Neuronal stem cell (in vitro differentiated cells): ENCODE measurements at regions not wholly inside any gene's neighbourhood (a gene's known extent, or its start where the extent isn't known, plus 50 kb on each side); places are given as distances from the start of the nearest gene placed in this dataset.

Experiments used
- DNase-seq: peaks from one replicate; pipeline ENCODE4 v3.0.0-alpha.2; 2013; ENCODE audit warnings: low spot score
- H2AFZ ChIP-seq: one replicate; pipeline ENCODE4 v1.6.1; 2013; ENCODE audit warnings: mild to moderate bottlenecking, low read length, inconsistent platforms
- H2AK5ac ChIP-seq: 2 replicates; pipeline ENCODE4 v1.6.1; 2013; ENCODE audit warnings: low read depth, mild to moderate bottlenecking, inconsistent platforms, low read length, moderate library complexity, mixed read lengths
- H2BK120ac ChIP-seq: 2 replicates; pipeline ENCODE4 v1.6.1; 2013; ENCODE audit warnings: low read depth, mild to moderate bottlenecking, inconsistent platforms, low read length, moderate library complexity, mixed read lengths
- H2BK12ac ChIP-seq: one replicate; pipeline ENCODE4 v1.6.1; 2013; ENCODE audit warnings: low read length, inconsistent platforms
- H2BK15ac ChIP-seq: 2 replicates; pipeline ENCODE4 v1.6.1; 2013; ENCODE audit warnings: mild to moderate bottlenecking, low read length, inconsistent platforms, mixed read lengths
- H2BK5ac ChIP-seq: one replicate; pipeline ENCODE4 v1.6.1; 2013; ENCODE audit warnings: inconsistent platforms, mild to moderate bottlenecking, low read length, moderate library complexity
- H3K14ac ChIP-seq: one replicate; pipeline ENCODE4 v1.6.1; 2013; ENCODE audit warnings: low read length, inconsistent platforms
- H3K18ac ChIP-seq: 2 replicates; pipeline ENCODE4 v1.6.1; 2013; ENCODE audit warnings: low read length, inconsistent platforms
- H3K23ac ChIP-seq: 2 replicates; pipeline ENCODE4 v1.6.1; 2013; ENCODE audit warnings: low read depth, mild to moderate bottlenecking, mixed read lengths, low read length, inconsistent platforms; ENCODE audit not compliant: poor library complexity
- H3K27ac ChIP-seq: replicated peaks from 3 replicates; pipeline ENCODE4 v1.5.1; 2013; ENCODE audit warnings: low read length, inconsistent platforms
- H3K27me3 ChIP-seq, 3 experiments: 2 replicates each; pipeline ENCODE4 v1.6.1; 2013; ENCODE audit warnings: low read length in 3 of 3, mild to moderate bottlenecking in 2 of 3, inconsistent platforms in 1 of 3, low read depth in 1 of 3, mixed read lengths in 1 of 3, moderate library complexity in 1 of 3; ENCODE audit not compliant: control insufficient read depth in 3 of 3, insufficient read depth in 3 of 3
- H3K36me3 ChIP-seq, 2 donors: replicated peaks in 1 of 2; 2 replicates each; pipeline ENCODE4 v1.6.1; 2013; ENCODE audit warnings: low read length in 2 of 2; ENCODE audit not compliant: control insufficient read depth in 2 of 2, insufficient read depth in 2 of 2
- H3K4ac ChIP-seq: 2 replicates; pipeline ENCODE4 v1.6.1; 2013; ENCODE audit warnings: inconsistent platforms, mild to moderate bottlenecking, low read length, moderate library complexity
- H3K4me1 ChIP-seq, 2 donors: 1 replicate in 1 of 2; 2 replicates in 1 of 2; pipeline ENCODE4 v1.6.1; 2013; ENCODE audit warnings: low read length in 2 of 2, low read depth in 1 of 2; ENCODE audit not compliant: control insufficient read depth in 2 of 2, insufficient read depth in 1 of 2
- H3K4me2 ChIP-seq: one replicate; pipeline ENCODE4 v1.6.1; 2013; ENCODE audit warnings: mild to moderate bottlenecking, low read length, inconsistent platforms; ENCODE audit not compliant: insufficient read depth, poor library complexity, severe bottlenecking
- H3K4me3 ChIP-seq, 2 donors: 2 replicates each; pipeline ENCODE4 v1.5.1; 2013; ENCODE audit warnings: low read length in 2 of 2, mild to moderate bottlenecking in 2 of 2, inconsistent platforms in 1 of 2, moderate library complexity in 1 of 2
- H3K79me1 ChIP-seq: one replicate; pipeline ENCODE4 v1.6.1; 2013; ENCODE audit warnings: low read depth, mild to moderate bottlenecking, inconsistent platforms, low read length, moderate library complexity
- H3K9ac ChIP-seq: one replicate; pipeline ENCODE4 v1.6.1; 2013; ENCODE audit warnings: mild to moderate bottlenecking, low read depth, low read length, inconsistent platforms; ENCODE audit not compliant: poor library complexity
- H3K9me3 ChIP-seq, 2 donors: replicated peaks in 1 of 2; 2 replicates each; pipeline versions ENCODE3 to v1.6.1; 2013; ENCODE audit warnings: low read length in 2 of 2, mild to moderate bottlenecking in 2 of 2, inconsistent platforms in 1 of 2, low read depth in 1 of 2, mixed read lengths in 1 of 2, moderate library complexity in 1 of 2; ENCODE audit not compliant: control insufficient read depth in 2 of 2, insufficient read depth in 1 of 2
- H4K8ac ChIP-seq: one replicate; pipeline ENCODE4 v1.6.1; 2013; ENCODE audit warnings: low read depth, mild to moderate bottlenecking, inconsistent platforms, low read length, moderate library complexity
- H4K91ac ChIP-seq: one replicate; pipeline ENCODE4 v1.6.1; 2013; ENCODE audit warnings: low read length, low read depth, mild to moderate bottlenecking, inconsistent platforms; ENCODE audit not compliant: poor library complexity
- WGBS, 2 donors: extraction: QIAGEN DNeasy Blood & Tissue Kit; methylation state at CpG; one replicate each; pipeline ENCODE4 v1.1.7; 2013; ENCODE audit warnings: missing lambda C conversion rate in 2 of 2, mixed read lengths in 1 of 2; ENCODE audit not compliant: insufficient read length in 2 of 2, insufficient replicate concordance in 1 of 2; ENCODE audit errors: extremely low coverage in 2 of 2; 5-methylcytosine and 5-hydroxymethylcytosine counted together

DNA sequence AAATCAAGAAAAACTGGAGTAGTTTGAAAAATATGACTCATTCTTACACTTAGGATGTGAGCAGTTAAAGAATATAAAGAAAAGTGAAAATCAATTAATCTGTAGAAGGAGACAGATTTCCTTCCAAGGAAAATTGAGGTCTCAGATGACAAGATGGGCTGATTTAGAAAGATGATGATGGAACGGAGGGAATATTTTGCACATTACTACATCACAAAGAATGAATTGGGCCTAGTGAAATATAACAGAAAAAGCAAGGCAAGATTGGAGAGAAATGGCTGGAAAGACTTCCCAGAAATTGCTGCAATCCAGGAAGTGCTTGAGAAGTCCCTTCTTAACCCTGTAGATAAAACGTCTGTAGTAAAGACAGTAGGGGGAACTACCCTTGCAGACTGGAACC, 169.1 kb upstream of the SYT6 start:
- Histone ChIP-seq H4K91ac (no peak overlapping the region), H3K79me1 (peaks cover 2% of the 10 kb centered on the region), H3K9me3 (peaks cover 0 to 2% of the 10 kb centered on the region in 2 donors), H2BK12ac (no peak overlapping the region), H2BK15ac (no peak overlapping the region), H2AK5ac (no peak overlapping the region), H4K8ac (no peak overlapping the region), H3K36me3 (peaks cover 0 to 3% of the 10 kb centered on the region in 2 donors), H3K4ac (no peak overlapping the region), H2BK120ac (no peak overlapping the region), H2AFZ (no peak overlapping the region), H2BK5ac (no peak overlapping the region), H3K23ac (no peak overlapping the region), H3K4me2 (no peak overlapping the region), H3K27me3 (no peaks in the 10 kb centered on the region), H3K27ac (no peak overlapping the region), H3K9ac (no peak overlapping the region), H3K14ac (no peak overlapping the region), H3K4me1 (no peaks in the 10 kb centered on the region), H3K4me3 (no peak overlapping the region), H3K18ac (no peak overlapping the region)
- DNase-seq = no peak
- WGBS, 2 donors = no CpG with 5 or more reads among the region's 2 CpGs

DNA sequence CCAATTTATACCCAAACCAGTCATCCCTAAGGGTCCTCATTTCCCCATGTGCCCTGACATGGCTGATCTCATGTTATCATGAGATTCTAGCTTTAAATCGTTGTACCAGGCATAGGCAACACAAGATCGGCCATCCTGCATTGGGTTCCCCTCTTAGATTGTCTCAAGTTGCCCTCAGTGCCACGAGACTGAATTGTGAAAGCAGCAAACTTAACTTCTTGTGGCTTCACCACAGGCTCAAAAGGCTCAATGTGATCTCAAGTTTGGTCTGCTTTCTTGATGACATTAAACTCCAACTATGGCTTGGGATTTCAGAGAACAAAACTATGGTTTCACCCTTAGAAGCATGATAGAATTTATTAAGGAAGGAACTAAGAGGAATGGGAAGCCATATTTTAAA, 168.5 kb upstream of the SYT6 start:
- H2BK15ac ChIP-seq = no peak overlapping the region
- no peak overlapping the region for H4K91ac ChIP-seq
- H4K8ac ChIP-seq = peak overlapping the region; percentile 72
- no peak overlapping the region for H3K18ac ChIP-seq
- H3K23ac ChIP-seq = no peak overlapping the region
- H3K4me2 ChIP-seq = no peak overlapping the region
- H3K27ac ChIP-seq = no peak overlapping the region
- H3K27me3 ChIP-seq = no peaks in the 10 kb centered on the region
- H3K36me3 ChIP-seq = peaks cover 0 to 3% of the 10 kb centered on the region in 2 donors
- peaks cover 2% of the 10 kb centered on the region for H3K79me1 ChIP-seq
- H2BK120ac ChIP-seq = no peak overlapping the region
- H3K4me1 ChIP-seq = no peaks in the 10 kb centered on the region
- peaks cover 0 to 2% of the 10 kb centered on the region in 2 donors for H3K9me3 ChIP-seq
- H3K4ac ChIP-seq = no peak overlapping the region
- no peak overlapping the region for H3K14ac ChIP-seq
- H2AFZ ChIP-seq = no peak overlapping the region
- H2BK5ac ChIP-seq = no peak overlapping the region
- no peak overlapping the region for H2AK5ac ChIP-seq
- H2BK12ac ChIP-seq = no peak overlapping the region
- no peak for DNase-seq
- no peak overlapping the region for H3K9ac ChIP-seq
- WGBS, 2 donors = no CpG with 5 or more reads among the region's 3 CpGs
- peak overlapping the region in 1 of 2 donors; percentile 51 for H3K4me3 ChIP-seq

DNA sequence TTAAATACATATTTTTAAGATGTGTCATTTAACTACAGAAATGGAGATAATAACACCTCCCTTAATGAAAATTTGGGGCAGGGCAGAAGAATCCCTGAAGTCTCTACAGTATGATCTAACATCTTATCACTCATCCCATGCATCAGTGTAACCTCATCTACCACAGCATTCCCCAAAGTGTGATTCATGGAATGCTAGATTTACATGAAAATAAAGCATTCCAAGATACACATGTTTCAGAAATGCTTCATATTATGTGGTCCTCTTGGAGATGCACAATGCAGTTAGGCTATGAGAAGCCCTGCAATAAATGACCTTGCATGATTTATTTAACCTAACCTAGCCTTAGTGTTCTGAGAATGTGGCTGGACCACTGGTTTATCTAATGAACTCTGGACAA, 166.9 kb upstream of the SYT6 start:
- no peak overlapping the region for H3K18ac ChIP-seq
- H2BK12ac ChIP-seq = no peak overlapping the region
- H2BK15ac ChIP-seq = no peak overlapping the region
- H3K23ac ChIP-seq = no peak overlapping the region
- H3K9me3 ChIP-seq = no peaks in the 10 kb centered on the region
- H3K27ac ChIP-seq = no peak overlapping the region
- H4K91ac ChIP-seq = no peak overlapping the region
- H3K79me1 ChIP-seq = peaks cover 2% of the 10 kb centered on the region
- no peak overlapping the region for H2AFZ ChIP-seq
- H3K9ac ChIP-seq = no peak overlapping the region
- no peak overlapping the region for H2AK5ac ChIP-seq
- H3K4me3 ChIP-seq = no peak overlapping the region
- H3K14ac ChIP-seq = no peak overlapping the region
- DNase-seq = no peak
- no peak overlapping the region for H2BK5ac ChIP-seq
- no peak overlapping the region for H4K8ac ChIP-seq
- H3K4me2 ChIP-seq = no peak overlapping the region
- H2BK120ac ChIP-seq = no peak overlapping the region
- H3K36me3 ChIP-seq = peaks cover 0 to 3% of the 10 kb centered on the region in 2 donors
- H3K4me1 ChIP-seq = no peaks in the 10 kb centered on the region
- H3K4ac ChIP-seq = no peak overlapping the region
- no peaks in the 10 kb centered on the region for H3K27me3 ChIP-seq

GRCh38 chr1:114319418-114319817, 165.7 kb upstream of the SYT6 start:
- Histone ChIP-seq H3K9me3 (peaks cover 0 to 2% of the 10 kb centered on the region in 2 donors), H2BK15ac (no peak overlapping the region), H3K4me2 (no peak overlapping the region), H3K27me3 (no peaks in the 10 kb centered on the region), H4K91ac (no peak overlapping the region), H3K9ac (no peak overlapping the region), H3K4me1 (no peaks in the 10 kb centered on the region), H3K23ac (no peak overlapping the region), H3K14ac (no peak overlapping the region), H3K79me1 (peaks cover 2% of the 10 kb centered on the region), H3K18ac (no peak overlapping the region), H4K8ac (no peak overlapping the region), H3K27ac (no peak overlapping the region), H3K4ac (no peak overlapping the region), H2AFZ (no peak overlapping the region), H3K36me3 (peaks cover 0 to 3% of the 10 kb centered on the region in 2 donors), H3K4me3 (no peak overlapping the region), H2BK120ac (no peak overlapping the region), H2BK5ac (no peak overlapping the region), H2AK5ac (no peak overlapping the region), H2BK12ac (no peak overlapping the region)
- no peak for DNase-seq
- WGBS, 2 donors = no CpG with 5 or more reads among the region's 3 CpGs
